NCI-H1048 (cell line): ENCODE measurements at regions not wholly inside any gene's neighbourhood (a gene's known extent, or its start where the extent isn't known, plus 50 kb on each side); places are given as distances from the start of the nearest gene placed in this dataset.
"Not testable (repeated sequence)": the region's sequence is repeated elsewhere in the genome, so short reads cannot be mapped to it uniquely, and the experiment has no call there.

Experiments
- DNase-seq: peaks from one replicate; lab custom pipeline; 2025; lab: John Stamatoyannopoulos, UW

DNA sequence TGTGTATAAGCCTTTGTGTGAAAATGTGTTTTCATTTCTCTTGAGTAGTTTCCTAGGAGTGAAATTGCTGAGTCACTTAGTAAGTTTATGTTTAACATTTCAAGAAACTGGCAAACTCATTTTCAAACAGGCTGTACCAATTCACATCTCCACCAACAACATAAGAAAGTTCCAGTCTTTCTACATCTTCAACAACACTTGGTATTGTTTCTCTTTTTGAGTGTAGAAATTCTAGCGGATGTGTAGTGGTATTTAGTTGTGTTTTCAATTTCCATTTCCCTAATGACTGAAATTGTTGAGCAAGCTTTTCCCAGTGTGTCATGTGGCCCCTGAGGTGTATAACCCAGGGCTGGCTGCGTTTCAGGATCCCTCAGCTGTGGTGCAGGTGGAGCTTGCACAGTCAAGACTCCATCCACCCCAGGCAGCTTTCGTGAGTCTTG, 258.5 kb downstream of the PDCD6IP start:
- no peak for DNase-seq

GRCh38 chr3:34060995-34061394, 262.6 kb downstream of the PDCD6IP start:
- DNase-seq: not testable (repeated sequence)

GRCh38 chr3:34065901-34066300, 267.5 kb downstream of the PDCD6IP start:
- no peak for DNase-seq

GRCh38 chr3:34066328-34066727, 267.9 kb downstream of the PDCD6IP start:
- DNase-seq: no peak

DNA sequence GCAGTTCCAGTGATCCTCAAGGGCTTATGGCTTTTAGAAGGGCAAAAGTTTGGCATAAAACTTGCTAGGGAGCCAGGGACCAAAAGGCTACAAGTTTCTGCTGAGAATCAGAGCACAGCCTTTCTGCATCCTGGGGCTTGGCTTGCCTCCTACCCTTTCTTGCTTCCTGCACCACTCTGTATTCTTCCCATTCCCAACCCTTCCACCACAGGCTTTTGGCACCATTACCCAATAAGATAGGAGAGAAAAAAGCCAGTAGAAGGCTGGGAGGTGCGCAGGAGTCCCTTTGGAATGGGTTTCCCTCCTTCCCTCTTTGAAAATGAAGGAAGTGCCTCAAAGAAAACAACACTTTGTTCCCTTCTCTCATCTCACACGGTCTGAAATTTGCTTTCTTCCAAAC, 268.6 kb downstream of the PDCD6IP start:
- DNase-seq: no peak

DNA sequence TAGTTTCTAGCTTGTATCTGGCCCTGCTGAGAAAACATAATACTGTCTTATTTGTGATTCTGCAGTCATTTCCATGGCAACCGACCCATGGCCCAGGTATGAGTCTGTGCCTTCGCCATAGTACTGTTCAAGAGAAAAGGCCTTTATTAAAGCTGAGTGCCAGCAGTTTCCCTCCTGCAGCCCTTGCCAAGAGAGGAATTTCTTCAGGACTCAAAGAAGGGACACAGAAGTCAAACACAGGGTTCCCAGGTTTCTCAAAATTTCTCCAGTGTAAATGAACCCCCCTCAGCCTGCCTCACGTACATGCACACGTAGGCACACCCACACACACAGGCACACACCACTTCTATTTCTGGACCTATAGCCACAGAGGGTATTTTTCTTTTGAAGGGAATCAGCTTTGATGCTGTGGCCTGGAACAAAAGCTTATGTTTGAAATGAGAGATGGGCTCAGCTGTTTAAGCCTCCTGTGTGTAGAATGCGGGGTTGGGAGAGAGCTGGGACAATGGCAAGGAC, 269.2 kb downstream of the PDCD6IP start:
- no peak for DNase-seq

- DNase-seq: no peak
Measured at GRCh38 chr3:34068505-34068904, 270.1 kb downstream of the PDCD6IP start.

DNA sequence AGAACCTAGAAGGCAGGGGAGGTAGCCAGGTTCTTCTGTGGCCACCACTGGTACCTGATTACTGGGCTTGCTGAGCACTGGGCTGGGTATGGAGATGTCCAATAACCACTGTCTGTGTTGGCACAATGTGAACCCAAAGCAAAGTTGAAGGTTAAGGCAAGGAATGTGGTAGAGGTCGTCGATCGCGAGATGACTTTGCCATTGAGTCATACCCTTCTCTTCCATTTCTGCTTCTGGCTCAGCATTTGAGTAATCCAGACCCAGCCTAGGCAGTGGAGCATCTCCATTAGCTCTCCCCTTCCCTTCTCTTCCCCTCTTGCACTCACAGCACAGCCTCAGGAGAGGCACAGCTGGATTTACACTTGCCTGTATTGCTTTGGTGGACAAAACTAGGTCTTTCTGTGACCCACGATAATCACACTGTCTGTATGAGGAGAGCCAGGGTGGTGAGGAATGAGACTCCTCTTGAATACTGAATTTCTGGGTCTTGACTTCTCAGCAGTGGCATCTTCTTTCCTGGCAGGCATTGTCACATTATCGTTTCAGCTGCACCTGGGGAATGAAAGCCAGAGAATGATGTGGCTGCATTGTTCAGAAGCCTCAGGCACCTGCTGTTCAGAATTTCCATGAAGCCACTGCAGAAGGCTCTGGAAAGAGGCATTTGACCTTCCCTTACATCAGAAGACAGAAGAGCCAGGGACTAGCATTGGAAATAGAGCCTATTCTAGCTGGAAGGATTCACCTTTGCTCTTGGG, 272.6 kb downstream of the PDCD6IP start:
- no peak for DNase-seq

- DNase-seq: no peak
Measured at GRCh38 chr3:34072297-34072696, 273.9 kb downstream of the PDCD6IP start.

GRCh38 chr3:34073111-34073510, 274.7 kb downstream of the PDCD6IP start:
- no peak for DNase-seq

- DNase-seq: no peak
Measured at GRCh38 chr3:34073961-34074360, 275.5 kb downstream of the PDCD6IP start.

DNA sequence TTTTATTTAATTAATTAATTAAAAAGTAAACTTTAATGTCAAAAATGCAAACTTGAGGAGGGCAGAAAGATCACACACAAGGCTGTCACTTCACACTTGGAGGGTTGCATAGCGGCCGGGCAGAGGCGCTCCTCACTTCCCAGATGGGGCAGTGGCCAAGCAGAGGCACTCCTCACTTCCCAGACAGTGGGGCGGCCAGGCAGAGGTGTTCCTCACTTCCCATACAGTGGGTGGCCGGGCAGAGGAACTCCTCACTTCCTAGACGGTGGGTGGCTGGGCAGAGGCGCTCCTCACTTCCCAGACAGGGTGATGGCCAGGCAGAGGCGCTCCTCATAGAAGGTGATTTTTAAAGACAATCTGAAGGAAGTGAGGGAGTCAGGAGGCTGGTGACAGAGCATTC, 277.5 kb downstream of the PDCD6IP start:
- no peak for DNase-seq

GRCh38 chr3:34077417-34078195, 279.2 kb downstream of the PDCD6IP start:
- DNase-seq: no peak

DNA sequence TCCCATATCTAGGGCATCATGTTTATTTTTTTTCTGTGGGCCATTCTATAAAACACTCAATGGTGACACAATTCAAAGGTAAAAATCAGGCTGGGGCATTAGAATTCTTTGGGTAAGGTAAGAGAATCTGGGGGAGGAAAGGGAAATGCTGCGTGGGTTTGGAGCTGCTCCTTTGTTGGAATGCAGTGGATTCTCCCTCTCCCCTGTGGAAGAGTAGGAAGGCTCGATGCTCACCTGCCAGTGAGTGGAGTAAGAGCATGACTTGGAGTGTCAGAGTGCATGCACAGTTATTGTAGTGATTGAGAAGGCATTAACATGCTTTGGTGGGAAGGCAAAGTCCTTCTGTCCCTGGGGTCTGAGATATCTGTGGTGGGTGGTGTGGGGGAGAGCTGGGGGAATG, 280.0 kb downstream of the PDCD6IP start:
- no peak for DNase-seq

DNA sequence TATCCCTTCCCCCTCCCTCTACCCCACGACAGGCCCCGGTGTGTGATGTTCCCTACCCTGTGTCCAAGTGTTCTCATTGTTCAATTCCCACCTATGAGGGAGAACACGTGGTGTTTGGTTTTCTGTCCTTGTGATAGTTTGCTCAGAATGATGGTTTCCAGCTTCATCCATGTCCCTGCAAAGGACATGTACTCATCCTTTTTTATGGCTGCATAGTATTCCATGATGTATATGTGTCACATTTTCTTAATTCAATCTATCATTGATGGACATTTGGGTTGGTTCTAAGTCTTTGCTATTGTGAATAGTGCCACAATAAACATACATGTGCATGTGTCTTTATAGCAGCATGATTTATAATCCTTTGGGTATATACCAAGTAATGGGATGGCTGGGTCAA, 281.4 kb downstream of the PDCD6IP start:
- DNase-seq: not testable (repeated sequence)

DNA sequence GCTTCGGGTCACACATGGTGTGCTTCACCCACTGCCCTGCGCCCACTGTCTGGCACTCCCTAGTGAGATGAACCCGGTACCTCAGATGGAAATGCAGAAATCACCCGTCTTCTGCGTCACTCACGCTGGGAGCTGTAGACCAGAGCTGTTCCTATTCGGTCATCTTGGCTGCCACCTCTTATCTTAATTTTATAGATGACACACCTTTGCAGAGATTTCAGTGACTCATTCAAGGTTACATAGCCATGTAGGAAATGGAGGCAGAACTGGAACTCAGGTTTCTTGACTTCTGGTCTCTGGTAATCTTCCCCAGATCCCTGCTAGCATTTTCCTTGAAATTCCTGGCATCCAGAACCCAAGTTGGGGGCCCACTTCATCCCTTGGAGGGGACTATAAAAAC, 291.9 kb downstream of the PDCD6IP start:
- not testable (repeated sequence) for DNase-seq

DNA sequence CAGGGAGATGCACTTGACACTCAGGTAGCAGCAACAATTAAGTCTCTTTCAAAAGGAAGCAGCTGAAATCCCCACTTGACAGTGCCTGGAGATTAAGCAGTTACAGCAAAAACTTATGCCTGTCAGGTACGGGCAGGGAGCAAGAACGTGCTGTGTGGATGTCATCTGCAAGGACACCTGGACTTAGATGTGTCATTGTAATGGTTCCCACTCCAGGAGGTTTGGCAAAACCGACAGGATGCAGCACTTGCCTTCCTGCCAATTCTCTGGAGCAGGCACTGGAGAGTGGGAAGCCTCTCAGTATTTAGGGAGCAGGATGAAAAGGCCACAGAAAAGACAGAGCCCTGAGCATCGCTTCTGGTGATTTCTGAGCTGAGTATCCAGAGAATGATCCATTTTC, 292.4 kb downstream of the PDCD6IP start:
- no peak for DNase-seq

- not testable (repeated sequence) for DNase-seq
Measured at GRCh38 chr3:34094280-34094679, 295.9 kb downstream of the PDCD6IP start.

DNA sequence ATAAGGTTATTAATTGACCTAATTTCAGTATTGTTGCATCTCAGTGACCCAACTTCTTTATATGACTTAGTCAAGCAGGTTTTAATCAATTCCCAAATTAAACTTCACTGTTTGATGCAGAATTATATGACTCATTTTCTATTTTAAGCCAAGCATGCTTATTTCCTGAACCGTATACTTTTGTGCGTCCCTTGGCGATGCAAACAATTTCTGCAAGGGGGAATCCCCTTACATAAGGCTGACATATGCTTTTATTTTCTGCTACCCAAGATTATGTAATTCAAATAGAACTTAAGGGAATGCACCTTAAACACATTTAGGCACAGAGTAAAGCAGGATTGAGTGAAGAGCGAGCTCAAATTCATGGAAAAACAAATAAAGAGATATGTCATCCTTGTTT, 303.9 kb downstream of the PDCD6IP start:
- DNase-seq: no peak

- no peak for DNase-seq
Measured at GRCh38 chr3:34106379-34106778, 307.9 kb downstream of the PDCD6IP start.

DNA sequence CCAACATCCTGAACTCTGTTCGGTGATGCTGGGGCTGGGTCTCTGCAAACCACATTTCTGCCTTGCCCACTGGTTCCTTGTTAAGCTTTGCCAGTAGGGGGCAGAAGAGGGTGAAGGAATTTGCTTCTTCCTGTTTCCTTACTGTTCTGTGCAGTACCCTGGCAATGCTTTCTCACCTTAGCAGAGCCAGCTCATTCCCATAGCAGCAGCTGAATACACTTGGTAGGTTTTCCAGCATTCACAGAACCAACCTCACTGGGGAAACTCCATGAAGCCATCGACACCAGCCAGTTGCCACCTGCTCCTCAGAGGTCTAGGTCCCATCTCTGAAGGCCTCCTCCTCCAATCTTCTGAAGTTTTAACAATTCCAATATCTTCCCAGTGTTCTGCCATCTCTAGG, 308.4 kb downstream of the PDCD6IP start:
- no peak for DNase-seq

- DNase-seq: no peak
Measured at GRCh38 chr3:34107669-34108068, 309.2 kb downstream of the PDCD6IP start.

DNA sequence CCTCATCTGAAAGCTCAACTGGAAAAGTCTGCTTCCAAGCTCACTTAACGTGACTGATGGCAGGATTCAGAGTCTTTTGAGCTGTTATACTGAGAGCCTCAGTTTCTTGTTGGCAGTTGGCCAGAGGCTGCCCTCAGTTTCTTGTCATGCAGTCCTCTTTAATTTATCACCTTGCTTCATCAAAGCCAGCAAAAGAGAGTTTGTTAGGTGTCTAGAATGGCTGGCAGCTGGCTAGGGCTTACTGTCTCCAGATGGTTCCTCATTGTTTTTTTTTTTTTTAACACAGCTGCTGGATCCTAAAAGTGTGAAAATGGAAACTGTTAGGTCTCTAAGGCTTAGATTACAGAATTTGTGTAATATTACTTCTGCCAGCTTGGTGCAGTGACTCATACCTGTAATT, 310.6 kb downstream of the PDCD6IP start:
- DNase-seq: no peak
